ENCODE measurements at regions not wholly inside any gene's neighbourhood (a gene's known extent, or its start where the extent isn't known, plus 50 kb on each side); places are given as distances from the start of the nearest gene placed in this dataset.
"Not testable (repeated sequence)": the region's sequence is repeated elsewhere in the genome, so short reads cannot be mapped to it uniquely, and the experiment has no call there.

DNA sequence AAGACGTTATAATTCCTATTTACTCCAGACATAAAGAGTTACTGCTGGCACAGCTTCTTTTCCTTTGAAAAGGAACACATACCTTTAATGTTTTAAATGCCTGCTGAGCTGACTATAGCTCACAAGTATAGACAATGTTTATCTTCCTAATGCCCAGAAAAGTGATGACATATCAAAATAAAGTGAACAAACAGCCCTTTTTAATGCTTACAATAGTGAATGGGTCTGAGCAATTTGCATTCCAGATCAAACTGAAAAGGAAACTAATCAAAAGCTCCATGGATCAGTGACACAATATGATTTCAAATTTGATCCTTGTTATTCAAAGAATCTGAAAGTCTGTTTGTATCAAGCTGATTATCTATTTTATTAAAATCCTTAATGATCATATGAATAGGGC lies 233.6 kb upstream of the SEMA3E start:
- DNase-seq, result no peak

DNA sequence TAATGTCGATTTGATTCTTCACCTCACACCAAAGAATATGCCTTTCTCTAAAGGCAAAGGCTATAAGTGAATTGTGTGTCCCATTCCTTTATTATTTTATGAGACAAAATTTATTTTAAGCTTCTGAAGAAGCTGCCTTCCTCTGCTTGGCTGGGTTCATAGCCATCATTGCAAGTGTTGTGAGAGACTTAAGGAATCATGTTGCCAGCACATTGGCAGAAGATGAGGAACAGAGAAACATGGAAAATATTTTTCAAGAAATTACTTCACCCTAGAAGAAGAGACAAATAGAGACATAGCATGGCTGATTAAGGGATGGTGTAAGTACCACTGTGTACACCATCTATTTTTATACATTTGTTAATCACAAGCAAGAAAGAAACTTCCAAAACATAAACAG lies 230.1 kb upstream of the SEMA3E start:
- no peak for DNase-seq

DNA sequence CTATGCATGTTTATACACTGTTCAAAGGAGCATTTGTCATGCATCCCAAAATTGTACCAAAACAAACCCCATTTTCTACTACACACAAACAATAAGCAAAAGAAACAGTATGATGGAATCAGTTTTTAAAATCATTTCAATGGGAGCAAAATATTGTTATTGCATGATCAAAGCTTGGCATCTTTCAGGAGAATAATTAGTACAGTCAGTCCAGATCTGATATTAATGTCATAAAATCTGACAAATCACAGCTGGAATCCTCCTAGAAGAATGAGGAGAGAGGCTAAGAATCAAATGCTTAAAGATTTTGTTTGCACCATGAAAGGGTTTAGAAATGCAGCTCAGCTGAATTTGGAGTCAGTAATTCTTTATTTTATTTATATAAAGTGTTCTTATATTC lies 229.7 kb upstream of the SEMA3E start:
- no peak for DNase-seq

DNA sequence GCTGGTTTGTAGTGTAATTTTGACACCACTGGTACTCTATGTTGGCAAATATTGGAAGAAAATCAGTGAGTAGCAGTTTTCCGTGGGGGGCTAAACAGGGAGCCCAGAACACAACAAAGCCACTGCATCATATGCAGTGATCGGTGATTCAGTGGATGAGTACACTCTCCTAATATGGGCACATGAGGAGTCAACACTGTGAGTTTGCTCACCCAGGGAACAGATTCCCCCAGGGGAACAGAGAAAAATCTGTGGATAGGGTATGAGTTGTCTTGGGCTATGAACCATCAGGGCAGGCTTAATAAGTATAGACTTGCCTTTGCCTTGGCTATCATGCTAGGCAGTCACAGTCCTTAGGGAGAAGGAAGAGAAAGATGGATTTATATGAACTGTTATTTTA lies 227.7 kb upstream of the SEMA3E start:
- DNase-seq, result no peak

DNA sequence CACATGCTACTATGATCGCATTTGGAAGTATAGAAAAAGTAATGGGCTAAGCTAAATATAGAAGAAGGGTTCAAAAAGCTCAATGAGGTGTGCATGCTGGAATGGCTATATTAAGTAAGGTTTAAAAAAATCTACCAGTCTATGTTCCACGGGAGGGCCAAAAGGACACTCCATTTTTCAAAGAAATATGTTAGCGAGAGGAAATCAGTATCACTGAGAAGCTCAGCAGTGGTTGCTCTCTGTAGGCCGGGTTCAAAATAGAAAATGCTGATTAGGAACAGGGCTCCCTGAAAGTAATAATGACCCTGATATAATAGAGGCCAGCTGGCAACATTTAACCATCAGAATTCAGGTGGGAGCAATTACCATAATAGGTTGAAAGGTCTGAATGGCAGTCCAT lies 224.5 kb upstream of the SEMA3E start:
- no peak for DNase-seq

DNA sequence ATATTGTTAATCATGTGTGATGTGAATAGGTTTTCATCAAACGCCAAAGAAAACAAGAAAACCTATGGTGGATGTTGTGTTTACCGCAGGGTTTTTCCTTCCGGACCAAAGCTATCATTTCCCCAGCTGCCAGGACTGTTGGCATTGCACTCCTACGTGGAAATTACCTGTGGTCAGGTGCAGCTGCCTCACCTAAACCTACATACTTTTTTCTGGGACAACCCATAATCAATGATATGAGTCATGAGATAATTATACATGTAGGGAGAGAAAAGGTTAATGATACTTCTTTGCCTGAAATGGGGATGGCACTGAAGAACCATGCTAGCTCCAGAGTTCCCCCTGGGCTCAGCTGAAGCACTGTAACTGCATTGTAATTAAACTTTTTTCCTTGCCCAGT lies 223.6 kb upstream of the SEMA3E start:
- DNase-seq, result no peak

DNA sequence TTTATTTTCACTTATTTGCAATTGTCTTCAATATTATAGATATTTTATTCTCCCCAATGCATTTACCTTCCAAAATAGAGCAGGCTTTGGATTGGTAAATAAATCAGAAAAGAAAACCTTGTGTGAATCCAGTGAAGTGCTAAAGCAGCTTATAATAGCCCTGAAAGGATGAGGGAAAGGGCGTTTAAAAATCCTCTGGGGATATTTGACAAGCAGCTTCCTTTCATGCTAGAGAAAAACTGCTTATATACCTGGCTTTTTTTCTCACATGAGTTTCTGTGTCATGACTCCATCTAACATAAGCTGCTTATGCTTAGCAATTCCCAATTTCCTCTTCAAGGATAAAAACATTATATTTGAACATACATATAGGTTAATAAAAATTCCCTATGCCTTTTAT lies 221.6 kb upstream of the SEMA3E start:
- no peak for DNase-seq

DNA sequence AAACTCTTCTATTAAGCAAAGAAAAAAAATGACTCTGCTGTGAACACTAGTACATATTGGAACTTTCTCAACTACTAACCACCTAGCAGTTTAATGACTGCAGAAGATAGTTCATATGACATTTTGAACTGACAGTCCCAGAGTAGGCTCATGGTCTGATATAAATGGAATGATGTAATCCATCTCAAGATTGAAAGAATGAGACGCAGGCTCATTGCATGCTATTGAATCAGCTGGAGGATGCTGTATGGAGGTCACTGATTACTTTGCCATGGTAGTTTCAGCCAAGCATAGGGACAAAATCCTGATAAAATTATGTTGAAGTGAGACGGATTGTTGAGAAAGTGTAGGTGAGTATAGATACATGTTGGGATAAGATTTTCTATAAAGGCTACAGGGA lies 217.6 kb upstream of the SEMA3E start:
- DNase-seq, result no peak

DNA sequence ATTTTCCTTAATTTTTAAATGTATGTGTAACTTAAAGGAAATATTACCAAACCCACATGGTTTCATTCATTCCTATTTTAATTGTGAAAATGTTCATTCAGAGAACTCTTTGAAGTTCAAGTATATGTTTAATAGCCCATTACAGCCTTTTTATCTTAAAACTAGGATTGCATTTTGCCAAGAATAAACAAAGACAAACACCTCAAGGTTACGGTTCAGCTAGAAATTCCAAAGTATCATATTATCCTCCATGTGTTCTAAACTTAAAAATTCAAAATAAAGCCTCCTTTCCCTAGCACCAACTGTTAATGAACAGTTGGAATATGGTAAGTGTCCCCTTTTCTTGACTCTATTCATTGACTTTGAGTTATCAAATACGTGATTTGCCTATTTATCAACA lies 215.6 kb upstream of the SEMA3E start:
- no peak for DNase-seq

DNA sequence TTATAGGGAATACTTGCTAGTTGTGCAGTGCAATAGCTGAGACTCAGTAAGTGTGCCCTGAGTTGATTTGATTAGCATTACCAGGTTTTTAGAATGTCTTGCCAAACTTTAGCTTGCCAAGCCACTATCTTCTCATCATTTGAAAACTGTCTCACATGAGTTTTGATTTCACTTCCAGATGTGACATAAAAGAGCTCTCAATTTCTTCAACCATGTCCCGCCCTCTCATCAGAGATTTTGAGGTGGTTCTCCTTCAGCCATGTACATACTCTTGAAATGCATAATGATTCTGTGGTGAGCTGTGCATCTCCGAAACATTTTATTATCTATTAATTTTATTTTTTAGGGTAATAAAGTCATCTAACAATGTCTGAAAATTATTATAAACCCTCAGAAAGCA lies 215.0 kb upstream of the SEMA3E start:
- DNase-seq, result no peak

DNA sequence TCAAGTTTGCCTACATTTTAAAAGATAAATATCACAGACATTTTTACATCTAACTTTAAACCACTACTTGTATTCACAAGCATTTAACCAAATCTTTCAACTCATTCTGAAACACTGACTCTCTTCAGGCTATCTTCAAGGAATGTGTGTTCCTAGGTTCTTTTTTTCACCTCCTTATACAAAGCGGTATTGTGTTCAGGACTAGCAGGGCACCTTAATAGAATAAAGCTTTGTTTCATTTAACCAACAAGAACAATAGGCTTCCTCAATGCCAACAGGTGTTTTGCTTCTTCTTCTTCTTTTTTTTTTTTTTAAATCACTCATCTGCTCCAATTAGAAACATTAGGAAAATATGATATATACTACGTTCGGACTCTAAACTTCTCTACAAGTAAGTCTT lies 212.9 kb upstream of the SEMA3E start:
- no peak for DNase-seq

DNA sequence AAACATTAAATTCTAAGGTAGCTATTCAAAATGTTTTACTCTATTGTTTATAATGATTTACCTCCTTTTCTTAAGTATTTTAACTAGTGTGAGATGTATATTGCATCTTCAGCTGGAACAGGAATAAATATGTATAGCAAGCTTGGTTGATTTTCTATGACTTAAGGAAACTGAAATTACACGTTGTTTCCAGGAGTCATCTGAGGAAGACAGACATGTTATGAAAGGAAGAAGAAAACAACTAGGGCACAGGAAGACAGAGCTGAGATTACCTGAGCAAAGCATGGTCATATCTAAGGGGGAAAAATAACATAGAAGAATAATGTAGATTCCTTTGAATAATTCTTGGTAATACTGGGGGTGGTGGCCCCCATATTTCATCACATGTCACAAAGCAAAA lies 210.9 kb upstream of the SEMA3E start:
- no peak for DNase-seq

DNA sequence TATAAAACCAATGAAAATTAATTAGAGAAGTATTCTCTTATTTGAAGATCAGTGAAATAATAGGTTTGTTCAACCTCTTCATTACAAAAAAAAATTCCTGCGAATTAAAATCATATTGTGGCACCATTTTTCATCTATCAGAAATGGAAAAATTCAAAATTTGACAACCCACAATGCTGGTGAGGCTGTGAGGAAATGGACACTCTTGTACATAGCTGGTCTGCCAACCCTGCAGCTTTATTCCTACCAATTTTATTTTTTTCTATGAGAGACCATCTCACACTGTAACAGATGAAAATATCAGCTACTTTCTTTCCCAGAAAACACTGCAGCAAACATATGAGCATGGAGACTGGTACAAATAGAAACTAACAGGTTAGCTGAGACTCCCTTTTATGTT lies 208.8 kb upstream of the SEMA3E start:
- no peak for DNase-seq

DNA sequence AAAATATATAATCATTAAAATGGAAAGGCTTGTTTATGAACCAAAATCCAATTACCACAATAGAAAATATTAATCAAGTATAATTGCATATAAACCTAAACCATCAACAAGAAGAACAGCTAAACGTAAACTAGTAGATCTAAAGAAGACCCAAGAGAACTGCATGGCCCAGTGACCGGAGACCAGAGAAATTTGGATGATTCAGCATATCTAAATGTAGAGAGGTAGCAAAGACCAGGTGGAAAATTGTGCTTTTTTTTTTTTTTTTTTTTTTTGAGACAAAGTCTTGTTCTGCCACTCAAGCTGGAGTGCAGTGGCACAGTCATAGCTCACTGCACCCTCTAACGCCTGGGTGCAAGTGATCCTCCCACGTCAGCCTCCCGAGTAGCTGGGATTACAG lies 207.2 kb upstream of the SEMA3E start:
- no peak for DNase-seq

DNA sequence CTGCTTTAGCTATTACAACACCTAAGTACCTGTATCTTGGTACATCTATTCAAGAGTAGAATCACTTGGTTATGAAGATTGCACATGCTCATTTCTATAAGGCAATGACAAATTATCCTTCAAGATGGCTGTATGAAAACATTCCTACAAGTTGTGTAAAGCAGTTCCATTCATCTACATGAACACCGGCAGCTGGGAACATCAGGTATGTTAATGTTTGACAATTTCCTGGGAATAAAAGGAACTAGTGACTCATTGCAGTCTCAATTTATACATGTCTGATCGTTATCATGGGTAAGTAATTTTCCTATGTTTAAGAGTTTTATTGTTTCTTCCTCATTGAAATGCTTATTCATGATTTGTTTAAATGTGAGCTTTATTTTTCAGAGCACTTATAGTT lies 203.2 kb upstream of the SEMA3E start:
- no peak for DNase-seq

DNA sequence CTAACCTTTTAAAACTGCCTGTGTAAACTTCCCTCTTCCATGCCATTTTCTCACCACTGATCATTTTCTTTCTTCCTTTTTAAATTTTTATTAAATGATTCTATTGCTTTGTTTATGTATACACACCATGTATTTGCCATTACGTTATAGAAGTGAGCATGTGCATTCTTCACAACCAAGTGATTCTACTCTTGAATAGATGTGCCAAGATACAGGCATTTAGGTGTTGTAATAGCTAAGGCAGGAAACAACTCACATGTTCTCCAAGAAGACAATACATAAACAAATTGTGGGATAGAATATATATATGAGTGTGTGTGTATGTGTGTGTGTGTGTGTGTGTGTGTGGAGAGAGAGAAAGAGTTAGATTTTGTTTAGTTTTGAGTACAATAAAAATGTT lies 202.6 kb upstream of the SEMA3E start:
- no peak for DNase-seq

DNA sequence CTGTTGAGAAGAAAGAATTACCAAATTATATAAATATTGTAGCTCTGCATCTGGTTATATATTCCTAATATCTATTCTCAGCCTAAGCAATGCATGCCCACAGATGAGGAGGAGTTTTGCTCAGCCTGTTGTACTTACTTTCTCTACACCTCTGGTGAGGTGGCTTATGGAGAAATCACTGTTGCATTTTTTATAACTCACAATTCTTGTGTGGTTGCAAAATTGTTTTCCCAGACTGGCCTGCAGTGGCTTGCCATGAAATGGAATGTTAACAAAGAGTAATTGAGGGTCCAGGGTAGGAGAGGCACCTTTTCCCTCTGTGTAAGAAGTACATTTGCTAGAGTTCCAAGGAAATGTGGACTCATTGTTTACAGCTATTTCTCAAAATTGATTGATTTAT lies 202.0 kb upstream of the SEMA3E start:
- DNase-seq, result no peak

DNA sequence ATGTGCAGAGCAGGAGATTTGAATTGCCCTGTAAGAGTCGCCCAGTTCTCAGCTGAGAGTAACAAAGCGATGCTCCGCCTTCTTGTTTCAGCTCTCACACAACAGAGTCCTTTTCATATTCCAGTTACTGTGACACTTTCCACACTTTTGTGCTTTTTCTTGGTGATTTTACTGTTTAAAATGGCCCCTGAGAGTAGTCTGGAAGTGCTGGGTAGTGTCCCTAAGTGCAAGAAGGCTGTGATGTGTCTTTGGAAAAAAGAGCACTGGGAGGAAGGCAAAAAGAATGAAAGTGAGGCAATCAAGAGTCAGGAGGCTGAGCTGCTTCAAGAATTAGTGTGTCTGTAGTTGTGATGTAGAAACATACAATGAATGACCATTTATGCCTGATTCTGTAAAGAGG lies 201.2 kb upstream of the SEMA3E start:
- DNase-seq, result no peak

DNA sequence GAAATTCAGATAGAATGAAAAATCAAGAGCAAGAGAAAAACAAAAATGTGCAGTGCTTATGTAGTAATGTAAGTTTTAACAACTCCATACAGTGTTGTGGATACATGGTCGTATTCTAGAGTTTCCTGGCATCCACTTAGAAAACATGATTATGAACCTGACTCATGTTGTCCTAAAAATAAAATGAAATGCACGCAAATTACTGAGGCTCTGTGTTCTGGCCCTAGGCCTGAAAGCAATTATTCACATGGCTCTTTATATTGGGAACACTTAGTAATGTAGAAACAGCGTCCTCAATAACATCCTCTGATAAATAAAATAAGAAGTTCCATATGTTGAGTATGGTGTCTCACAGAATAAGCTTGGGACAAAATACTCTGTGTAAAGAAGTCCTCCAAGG lies 200.2 kb upstream of the SEMA3E start:
- no peak for DNase-seq

DNA sequence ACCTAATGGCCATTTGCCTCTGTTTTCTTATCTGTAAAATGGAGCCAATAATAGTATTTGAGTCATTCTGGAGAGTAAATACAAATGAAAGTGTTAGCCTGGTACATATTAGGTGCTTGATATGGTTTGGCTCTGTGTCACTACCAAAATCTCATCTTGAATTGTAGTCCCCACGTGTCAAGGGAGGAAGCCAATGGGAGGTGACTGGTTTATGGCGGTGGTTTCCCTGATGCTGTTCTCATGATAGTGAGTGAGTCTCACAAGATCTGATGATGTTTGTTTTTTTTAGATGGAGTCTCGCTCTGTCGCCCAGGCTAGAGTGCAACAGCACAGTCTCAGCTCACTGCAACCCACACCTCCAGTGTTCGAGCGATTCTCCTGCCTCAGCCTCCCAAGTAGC lies 194.0 kb upstream of the SEMA3E start:
- no peak for DNase-seq

DNA sequence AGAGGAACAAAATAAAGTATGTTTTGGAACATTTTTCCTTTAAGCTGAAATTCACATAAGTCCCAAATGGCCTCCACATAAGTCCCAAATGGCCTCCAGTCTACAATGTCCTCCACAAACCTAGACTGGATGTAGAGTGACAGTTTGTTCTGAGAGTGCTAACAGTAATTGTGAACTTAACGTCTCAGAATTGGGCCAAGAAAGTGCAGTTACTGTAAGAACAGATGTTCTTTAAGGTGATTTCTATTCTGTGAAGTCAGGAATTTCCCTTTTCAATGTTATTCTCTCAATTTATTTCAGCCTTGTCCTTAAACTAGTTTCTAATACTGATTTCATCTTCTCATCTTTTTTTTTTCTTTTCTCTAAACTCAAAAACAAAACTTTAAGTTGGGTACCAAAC lies 188.7 kb upstream of the SEMA3E start:
- no peak for DNase-seq

DNA sequence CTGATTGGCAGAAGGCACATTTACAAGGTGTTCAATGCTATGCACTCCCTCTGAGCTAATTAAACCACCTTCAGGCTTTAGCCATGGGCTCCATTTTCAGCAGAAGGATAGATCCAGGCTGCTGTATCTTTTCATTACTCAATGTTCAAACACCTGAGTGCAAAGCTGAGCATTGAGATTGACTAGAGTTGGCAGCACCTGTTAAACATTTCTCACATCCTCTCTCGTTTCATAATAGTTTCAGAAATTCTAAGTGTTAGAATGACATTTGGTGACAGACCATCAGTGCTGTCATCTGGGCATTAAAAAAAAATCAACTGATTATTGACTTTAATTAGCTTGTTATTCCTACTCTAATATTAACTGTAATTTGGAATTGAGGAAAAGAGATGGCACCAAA lies 187.1 kb upstream of the SEMA3E start:
- no peak for DNase-seq

DNA sequence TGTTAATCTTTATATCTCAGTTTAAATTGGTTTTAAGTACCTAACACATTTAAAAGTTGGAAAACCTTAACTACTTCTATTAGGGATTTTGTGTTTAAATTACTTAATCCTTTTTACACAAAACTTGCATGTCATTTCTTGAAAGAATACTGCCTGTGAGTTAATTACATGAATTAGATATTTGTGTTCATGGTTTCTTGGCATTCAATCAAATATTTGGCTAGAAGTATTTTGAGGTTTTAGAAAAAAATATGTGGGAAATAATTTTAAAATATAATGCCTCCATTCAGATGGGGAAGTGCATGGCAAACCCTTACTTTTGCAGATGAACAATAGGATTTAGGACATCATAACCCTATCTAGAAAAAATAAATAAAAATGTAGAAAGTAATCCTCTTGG lies 186.5 kb upstream of the SEMA3E start:
- no peak for DNase-seq

DNA sequence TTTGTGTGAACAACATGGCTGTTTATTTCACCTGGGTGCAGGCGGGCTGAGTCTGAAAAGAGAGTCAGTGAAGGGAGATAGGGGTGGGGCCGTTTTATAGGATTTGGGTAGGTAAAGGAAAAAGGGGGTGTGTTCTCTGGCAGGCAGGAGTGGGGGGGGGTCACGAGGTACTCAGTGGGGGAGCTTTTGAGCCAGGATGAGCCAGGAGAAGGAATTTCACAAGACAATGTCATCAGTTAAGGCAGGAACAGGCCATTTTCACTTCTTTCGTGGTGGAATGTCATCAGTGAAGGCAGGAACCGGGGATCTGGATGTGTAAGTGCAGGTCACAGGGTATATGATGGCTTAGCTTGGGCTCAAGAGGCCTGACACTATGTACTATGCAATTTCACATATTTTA lies 184.8 kb upstream of the SEMA3E start:
- DNase-seq, result not testable (repeated sequence)

DNA sequence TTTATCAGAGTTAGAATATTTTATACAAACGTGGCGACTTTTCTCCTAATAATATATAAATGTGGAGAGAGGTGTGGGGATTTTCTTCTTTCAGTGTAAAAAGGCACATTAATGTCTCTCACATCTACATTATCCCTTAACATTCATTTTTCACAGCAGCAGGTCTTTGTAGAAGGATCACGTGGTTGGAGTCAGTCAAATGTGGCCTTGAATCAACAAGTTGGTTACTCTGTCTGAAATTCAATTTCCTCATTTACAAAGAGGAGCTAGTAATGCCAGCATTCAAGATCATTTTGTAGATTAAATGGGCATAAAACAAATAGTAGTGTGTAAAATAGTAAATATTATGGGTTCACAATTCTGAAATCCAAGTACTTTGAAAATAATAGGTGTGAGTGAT lies 183.1 kb upstream of the SEMA3E start:
- no peak for DNase-seq

DNA sequence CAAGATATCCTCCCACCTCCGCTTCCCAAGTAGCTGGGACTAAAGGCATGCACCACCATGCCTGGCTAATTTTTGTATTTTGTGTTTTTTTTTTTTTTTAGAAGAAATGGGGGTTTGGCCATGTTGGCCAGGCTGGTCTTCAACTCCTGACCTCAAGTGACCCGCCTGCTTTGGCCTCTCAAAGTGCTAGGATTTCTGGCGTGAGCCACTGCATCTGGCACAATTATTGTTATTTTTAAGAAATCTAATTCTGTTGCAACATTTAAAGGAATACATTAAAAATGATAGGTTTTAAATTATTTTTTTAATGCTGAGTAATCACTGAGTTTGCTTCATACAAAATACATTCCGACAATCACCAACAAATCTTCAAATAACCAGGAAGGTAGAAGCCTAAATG lies 178.1 kb upstream of the SEMA3E start:
- no peak for DNase-seq

DNA sequence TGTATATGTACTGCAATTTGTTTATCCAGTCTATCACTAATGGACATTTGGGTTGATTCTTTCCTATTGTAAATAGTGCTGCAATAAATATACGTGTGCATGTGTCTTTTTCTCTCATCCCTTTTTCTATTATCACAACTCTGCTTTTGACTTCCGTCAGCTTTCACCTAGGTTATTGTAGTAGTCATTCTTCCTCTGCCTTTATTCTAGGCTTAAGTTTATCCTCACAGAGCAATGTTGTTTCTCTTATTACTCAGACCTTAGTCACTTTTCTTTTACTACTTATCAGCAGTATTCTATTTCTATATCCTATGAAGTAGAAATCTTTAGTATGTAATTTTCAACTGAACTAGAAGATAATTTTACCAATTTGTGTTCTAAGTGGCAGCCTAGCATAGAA lies 175.3 kb upstream of the SEMA3E start:
- no peak for DNase-seq

Measured in NCI-H345 (cell line).